ENCODE measurements at regions not wholly inside any gene's neighbourhood (a gene's known extent, or its start where the extent isn't known, plus 50 kb on each side); places are given as distances from the start of the nearest gene placed in this dataset.

DNA sequence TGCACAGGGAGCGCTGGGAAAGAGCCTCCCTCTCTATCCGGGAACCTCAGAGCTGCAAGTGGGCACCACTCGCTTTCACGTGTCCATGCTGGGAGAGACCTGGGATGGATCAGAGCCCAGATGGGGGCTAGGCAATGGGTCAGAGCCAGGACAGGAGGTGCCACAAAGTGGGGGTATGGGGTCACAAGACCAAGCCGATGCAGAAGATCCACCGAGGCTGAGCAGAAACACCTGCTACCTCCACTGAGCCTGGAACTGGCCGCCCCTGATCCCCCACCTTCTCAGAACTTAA lies 180.9 kb upstream of the SFSWAP start:
- no peaks in the 10 kb centered on the region for H3K4me1 ChIP-seq (ENCODE audit: control insufficient read depth, extremely low read depth, insufficient read depth, low read length)
- no peak overlapping the region for H3K4me2 ChIP-seq (ENCODE audit: control insufficient read depth, extremely low read depth, insufficient read depth, low read depth, low read length)
- H3K9me1 ChIP-seq (ENCODE audit: control insufficient read depth, extremely low read depth, insufficient read depth, low read length), result no peaks in the 10 kb centered on the region
- H3K36me3 ChIP-seq (ENCODE audit: control insufficient read depth in 2 of 2, extremely low read depth in 1 of 2, insufficient read depth in 2 of 2, low read length in 2 of 2), result no peaks in the 10 kb centered on the region
- FAIRE-seq, result no peak
- H3K27ac ChIP-seq (ENCODE audit: control insufficient read depth, insufficient read depth, low read length), result no peak overlapping the region
- no peak overlapping the region for H3K9ac ChIP-seq (ENCODE audit: control insufficient read depth, extremely low read depth, insufficient read depth, low read length)
- no peak overlapping the region for H3K4me3 ChIP-seq (ENCODE audit: control insufficient read depth in 2 of 3, extremely low read depth in 1 of 3, insufficient read depth in 2 of 3, low read depth in 1 of 3, low read length in 3 of 3)
- no peaks in the 10 kb centered on the region for H3K79me2 ChIP-seq (ENCODE audit: control insufficient read depth, insufficient read depth, low read length)
- no peak overlapping the region for H2AFZ ChIP-seq (ENCODE audit: control insufficient read depth, low read length)
- DNase-seq (ENCODE audit: low read depth, low spot score), result no peak
- TF ChIP-seq EZH2 (IDR thresholded peaks at IDR 0.05; ENCODE audit: low read length), result no peak
- TF ChIP-seq, protein P1, sequence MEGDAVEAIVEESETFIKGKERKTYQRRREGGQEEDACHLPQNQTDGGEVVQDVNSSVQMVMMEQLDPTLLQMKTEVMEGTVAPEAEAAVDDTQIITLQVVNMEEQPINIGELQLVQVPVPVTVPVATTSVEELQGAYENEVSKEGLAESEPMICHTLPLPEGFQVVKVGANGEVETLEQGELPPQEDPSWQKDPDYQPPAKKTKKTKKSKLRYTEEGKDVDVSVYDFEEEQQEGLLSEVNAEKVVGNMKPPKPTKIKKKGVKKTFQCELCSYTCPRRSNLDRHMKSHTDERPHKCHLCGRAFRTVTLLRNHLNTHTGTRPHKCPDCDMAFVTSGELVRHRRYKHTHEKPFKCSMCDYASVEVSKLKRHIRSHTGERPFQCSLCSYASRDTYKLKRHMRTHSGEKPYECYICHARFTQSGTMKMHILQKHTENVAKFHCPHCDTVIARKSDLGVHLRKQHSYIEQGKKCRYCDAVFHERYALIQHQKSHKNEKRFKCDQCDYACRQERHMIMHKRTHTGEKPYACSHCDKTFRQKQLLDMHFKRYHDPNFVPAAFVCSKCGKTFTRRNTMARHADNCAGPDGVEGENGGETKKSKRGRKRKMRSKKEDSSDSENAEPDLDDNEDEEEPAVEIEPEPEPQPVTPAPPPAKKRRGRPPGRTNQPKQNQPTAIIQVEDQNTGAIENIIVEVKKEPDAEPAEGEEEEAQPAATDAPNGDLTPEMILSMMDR (optimal IDR thresholded peaks at IDR 0.05 in 1 of 3, IDR thresholded peaks at IDR 0.05 in 1 of 3, conservative IDR thresholded peaks at IDR 0.05 in 1 of 3; ENCODE audit: extremely low read depth in 1 of 3, insufficient read depth in 2 of 3, low read length in 3 of 3), result no peak
- no peaks in the 10 kb centered on the region for H3K9me3 ChIP-seq (ENCODE audit: control insufficient read depth, low read depth, low read length)
- dilution Hi-C loops (cut with MboI; ENCODE audit: extremely low pct_ligation_motif_present, low sequenced_read_pairs), result no loop called here
- no peaks in the 10 kb centered on the region for H4K20me1 ChIP-seq (ENCODE audit: control insufficient read depth, extremely low read depth, insufficient read depth, low read length)
- H3K27me3 ChIP-seq (ENCODE audit: control insufficient read depth, extremely low read depth, insufficient read depth, low read length), result no peaks in the 10 kb centered on the region

DNA sequence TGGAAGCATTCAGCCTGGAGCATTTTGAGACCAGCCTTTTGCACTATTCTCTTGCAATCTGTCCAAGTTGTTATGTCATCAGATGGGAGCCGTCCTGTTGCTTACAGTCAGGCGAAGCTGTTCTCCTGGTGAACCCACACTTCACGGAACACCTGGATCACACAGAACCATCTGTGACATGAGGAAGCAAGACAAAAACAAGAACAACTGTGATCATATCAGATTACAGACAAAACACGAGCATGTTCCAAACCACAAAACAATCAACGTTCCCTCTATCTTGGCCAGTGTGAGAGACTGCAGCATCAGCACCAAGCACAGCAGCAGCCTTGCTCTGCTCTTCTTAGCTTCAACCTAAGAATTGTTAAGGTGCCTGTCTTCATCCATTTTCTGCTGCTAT lies 180.5 kb upstream of the SFSWAP start:
- no peak for TF ChIP-seq EZH2 (IDR thresholded peaks at IDR 0.05; ENCODE audit: low read length)
- TF ChIP-seq, protein P1 (optimal IDR thresholded peaks at IDR 0.05 in 1 of 3, IDR thresholded peaks at IDR 0.05 in 1 of 3, conservative IDR thresholded peaks at IDR 0.05 in 1 of 3; ENCODE audit: extremely low read depth in 1 of 3, insufficient read depth in 2 of 3, low read length in 3 of 3), result no peak
- no peak overlapping the region for H2AFZ ChIP-seq (ENCODE audit: control insufficient read depth, low read length)
- H3K4me3 ChIP-seq (ENCODE audit: control insufficient read depth in 2 of 3, extremely low read depth in 1 of 3, insufficient read depth in 2 of 3, low read depth in 1 of 3, low read length in 3 of 3), result no peak overlapping the region
- H3K9ac ChIP-seq (ENCODE audit: control insufficient read depth, extremely low read depth, insufficient read depth, low read length), result no peak overlapping the region
- no peak for DNase-seq (ENCODE audit: low read depth, low spot score)
- H4K20me1 ChIP-seq (ENCODE audit: control insufficient read depth, extremely low read depth, insufficient read depth, low read length), result no peaks in the 10 kb centered on the region
- no peaks in the 10 kb centered on the region for H3K9me1 ChIP-seq (ENCODE audit: control insufficient read depth, extremely low read depth, insufficient read depth, low read length)
- FAIRE-seq, result no peak
- H3K4me1 ChIP-seq (ENCODE audit: control insufficient read depth, extremely low read depth, insufficient read depth, low read length), result no peaks in the 10 kb centered on the region
- no peak overlapping the region for H3K27ac ChIP-seq (ENCODE audit: control insufficient read depth, insufficient read depth, low read length)
- no peak overlapping the region for H3K4me2 ChIP-seq (ENCODE audit: control insufficient read depth, extremely low read depth, insufficient read depth, low read depth, low read length)
- no peaks in the 10 kb centered on the region for H3K36me3 ChIP-seq (ENCODE audit: control insufficient read depth in 2 of 2, extremely low read depth in 1 of 2, insufficient read depth in 2 of 2, low read length in 2 of 2)
- no peaks in the 10 kb centered on the region for H3K9me3 ChIP-seq (ENCODE audit: control insufficient read depth, low read depth, low read length)
- dilution Hi-C loops (cut with MboI; ENCODE audit: extremely low pct_ligation_motif_present, low sequenced_read_pairs), result no loop called here
- H3K79me2 ChIP-seq (ENCODE audit: control insufficient read depth, insufficient read depth, low read length), result no peaks in the 10 kb centered on the region
- no peaks in the 10 kb centered on the region for H3K27me3 ChIP-seq (ENCODE audit: control insufficient read depth, extremely low read depth, insufficient read depth, low read length)

Data from keratinocyte (primary cell).